ENCODE measurements at regions not wholly inside any gene's neighbourhood (a gene's known extent, or its start where the extent isn't known, plus 50 kb on each side); places are given as distances from the start of the nearest gene placed in this dataset.

- POLR2A ChIA-PET (ENCODE audit: low non-redundant PET): no interaction called here
- H3K4me1 ChIP-seq (ENCODE audit: insufficient read depth, low read length, poor library complexity, severe bottlenecking): no peaks in the 10 kb centered on the region
These were observed 83.4 kb upstream of the ZEB2 start for GRCh38 chr2:144603334-144603733.

DNA sequence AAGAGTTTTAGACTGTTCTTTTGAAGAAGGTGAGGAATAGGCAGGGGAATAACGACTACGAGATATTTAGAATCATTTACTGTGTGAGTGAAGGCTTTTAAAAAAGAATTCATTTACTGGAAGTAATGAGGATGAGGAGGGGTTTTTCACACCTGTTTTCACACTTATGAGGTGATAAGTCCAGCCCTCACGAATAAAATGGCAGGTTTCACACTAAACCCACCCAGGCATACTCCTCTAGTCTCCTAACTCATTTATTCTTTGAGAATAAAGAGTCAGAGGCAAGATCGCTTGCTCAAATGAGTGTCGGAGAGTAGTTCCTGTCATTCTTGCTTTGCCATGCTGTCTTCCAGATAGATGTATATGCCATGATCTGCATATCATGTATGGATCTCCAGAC is 79.0 kb upstream of the ZEB2 start:
- POLR2A ChIA-PET (ENCODE audit: low non-redundant PET): no interaction called here
- CTCF ChIA-PET: no interaction called here
- intact Hi-C loops (cut with micrococcal nuclease; ENCODE audit: unreplicated experiment): no loop called here

More at GRCh38 chr2:144603334-144603733, 83.4 kb upstream of the ZEB2 start:
- Histone ChIP-seq H3K36me3 (ENCODE audit: insufficient read depth, low read length, poor library complexity, severe bottlenecking) (no peaks in the 10 kb centered on the region), H3K27me3 (replicated peaks; ENCODE audit: insufficient read depth, low read depth, low read length, poor library complexity) (no peaks in the 10 kb centered on the region), H3K9me3 (ENCODE audit: low read depth, low read length, poor library complexity, severe bottlenecking) (no peaks in the 10 kb centered on the region), H3K4me3 (ENCODE audit: low read depth, low read length, poor library complexity, severe bottlenecking) (no peak overlapping the region), H3K27ac (ENCODE audit: low read depth, low read length, poor library complexity, severe bottlenecking) (no peak overlapping the region)
- BruUV-seq (replicated peaks): no TSS peak
- intact Hi-C loops (cut with micrococcal nuclease; ENCODE audit: unreplicated experiment): no loop called here
- DNase-seq (ENCODE audit: low spot score): no peak
- CTCF ChIA-PET: no interaction called here
- no peak for TF ChIP-seq EZH2 (IDR thresholded peaks at IDR 0.05; ENCODE audit: borderline replicate concordance, low read depth, low read length, poor library complexity, severe bottlenecking)
- no peak for TF ChIP-seq CTCF (conservative IDR thresholded peaks at IDR 0.05; ENCODE audit: low read depth, low read length)

GRCh38 chr2:144597894-144598593 is 78.1 kb upstream of the ZEB2 start:
- no peaks in the 10 kb centered on the region for H3K27me3 ChIP-seq (replicated peaks; ENCODE audit: insufficient read depth, low read depth, low read length, poor library complexity)
- DNase-seq (ENCODE audit: low spot score): no peak
- no peak for TF ChIP-seq CTCF (conservative IDR thresholded peaks at IDR 0.05; ENCODE audit: low read depth, low read length)
- no peak for TF ChIP-seq EZH2 (IDR thresholded peaks at IDR 0.05; ENCODE audit: borderline replicate concordance, low read depth, low read length, poor library complexity, severe bottlenecking)
- ChIA-PET CTCF (no interaction called here), POLR2A (ENCODE audit: low non-redundant PET) (no interaction called here)
- BruUV-seq (replicated peaks): no TSS peak
- H3K9me3 ChIP-seq (ENCODE audit: low read depth, low read length, poor library complexity, severe bottlenecking): no peaks in the 10 kb centered on the region
- no peak overlapping the region for H3K4me3 ChIP-seq (ENCODE audit: low read depth, low read length, poor library complexity, severe bottlenecking)
- H3K36me3 ChIP-seq (ENCODE audit: insufficient read depth, low read length, poor library complexity, severe bottlenecking): no peaks in the 10 kb centered on the region
- intact Hi-C loops (cut with micrococcal nuclease; ENCODE audit: unreplicated experiment): no loop called here
- no peaks in the 10 kb centered on the region for H3K4me1 ChIP-seq (ENCODE audit: insufficient read depth, low read length, poor library complexity, severe bottlenecking)
- H3K27ac ChIP-seq (ENCODE audit: low read depth, low read length, poor library complexity, severe bottlenecking): no peak overlapping the region

More for the DNA sequence above, 79.0 kb upstream of the ZEB2 start:
- TF ChIP-seq EZH2 (IDR thresholded peaks at IDR 0.05; ENCODE audit: borderline replicate concordance, low read depth, low read length, poor library complexity, severe bottlenecking) (no peak), CTCF (conservative IDR thresholded peaks at IDR 0.05; ENCODE audit: low read depth, low read length) (no peak)
- Histone ChIP-seq H3K4me3 (ENCODE audit: low read depth, low read length, poor library complexity, severe bottlenecking) (no peak overlapping the region), H3K36me3 (ENCODE audit: insufficient read depth, low read length, poor library complexity, severe bottlenecking) (no peaks in the 10 kb centered on the region), H3K4me1 (ENCODE audit: insufficient read depth, low read length, poor library complexity, severe bottlenecking) (no peaks in the 10 kb centered on the region), H3K27me3 (replicated peaks; ENCODE audit: insufficient read depth, low read depth, low read length, poor library complexity) (no peaks in the 10 kb centered on the region), H3K9me3 (ENCODE audit: low read depth, low read length, poor library complexity, severe bottlenecking) (no peaks in the 10 kb centered on the region), H3K27ac (ENCODE audit: low read depth, low read length, poor library complexity, severe bottlenecking) (no peak overlapping the region)
- DNase-seq (ENCODE audit: low spot score): no peak
- no TSS peak for BruUV-seq (replicated peaks)
